Activated CD8-positive, alpha-beta T cell treated with anti-CD3 and anti-CD28 coated beads, Interleukin-2, amount 10 ng/mL, durations not matched to agents 7 days and 5 days (primary cell): ENCODE measurements at regions not wholly inside any gene's neighbourhood (a gene's known extent, or its start where the extent isn't known, plus 50 kb on each side); places are given as distances from the start of the nearest gene placed in this dataset.

ENCODE experiments used
- ATAC-seq: fragments of 150-1000 bp; cut with Tn5 transposase; one replicate; pipeline ENCODE4 v1.10.0; 2021; ENCODE audit warnings: moderate library complexity
- CTCF ChIA-PET: fragments of 350-600 bp; sonication (Branson Sonifier 250); formaldehyde crosslinking; loops from one replicate; lab custom pipeline; 2021; ENCODE audit warnings: antibody characterized with exemption; lab: Charles Lee
- POLR2A ChIA-PET: fragments of 350-600 bp; sonication (Branson Sonifier 250); formaldehyde crosslinking; loops from one replicate; lab custom pipeline; 2021; ENCODE audit warnings: antibody characterized with exemption; lab: Charles Lee
- DNase-seq: peaks from one replicate; pipeline ENCODE4 v3.0.0-alpha.2; 2020
- H3K27ac Mint-ChIP-seq: one replicate; pipeline ENCODE4 v1.8.0; 2021; ENCODE audit warnings: mild to moderate bottlenecking, mixed read lengths
- H3K27me3 Mint-ChIP-seq: one replicate; pipeline ENCODE4 v1.8.0; 2021; ENCODE audit warnings: low read depth, mixed read lengths
- H3K36me3 Mint-ChIP-seq: one replicate; pipeline ENCODE4 v1.8.0; 2021; ENCODE audit warnings: low read depth, mixed read lengths
- H3K4me1 Mint-ChIP-seq: one replicate; pipeline ENCODE4 v1.8.0; 2021; ENCODE audit warnings: low read depth, mixed read lengths
- H3K4me3 Mint-ChIP-seq: one replicate; pipeline ENCODE4 v1.8.0; 2021; ENCODE audit warnings: mild to moderate bottlenecking, mixed read lengths
- H3K9me3 Mint-ChIP-seq: one replicate; pipeline ENCODE4 v1.8.0; 2022; ENCODE audit warnings: mixed read lengths; ENCODE audit not compliant: insufficient read depth

DNA sequence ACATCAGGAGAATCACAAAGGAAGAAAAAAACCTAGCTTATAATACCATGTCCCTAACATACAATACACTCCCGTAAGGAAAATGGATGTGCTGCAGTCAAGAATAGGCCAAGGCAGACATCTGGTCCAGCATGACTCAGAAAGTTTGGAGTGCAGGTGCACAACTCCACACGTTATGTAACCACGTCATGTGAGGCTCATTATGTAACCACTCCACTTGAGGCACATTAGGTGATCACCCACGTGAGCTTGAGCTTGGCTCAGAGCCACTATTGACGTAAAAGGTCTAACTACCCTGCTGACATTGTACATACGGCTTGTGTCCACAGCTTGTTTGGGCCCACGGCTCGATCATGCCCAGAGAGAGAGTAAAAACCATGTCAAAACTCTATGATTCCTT, 99.8 kb upstream of the C1orf21 start:
- Mint-ChIP-seq H3K9me3 (no peaks in the 10 kb centered on the region), H3K4me3 (no peak overlapping the region), H3K4me1 (no peaks in the 10 kb centered on the region), H3K27ac (no peak overlapping the region), H3K27me3 (no peaks in the 10 kb centered on the region), H3K36me3 (no peaks in the 10 kb centered on the region)
- no peak for DNase-seq
- ChIA-PET POLR2A (no interaction called here), CTCF (no interaction called here)
- ATAC-seq = no peak

DNA sequence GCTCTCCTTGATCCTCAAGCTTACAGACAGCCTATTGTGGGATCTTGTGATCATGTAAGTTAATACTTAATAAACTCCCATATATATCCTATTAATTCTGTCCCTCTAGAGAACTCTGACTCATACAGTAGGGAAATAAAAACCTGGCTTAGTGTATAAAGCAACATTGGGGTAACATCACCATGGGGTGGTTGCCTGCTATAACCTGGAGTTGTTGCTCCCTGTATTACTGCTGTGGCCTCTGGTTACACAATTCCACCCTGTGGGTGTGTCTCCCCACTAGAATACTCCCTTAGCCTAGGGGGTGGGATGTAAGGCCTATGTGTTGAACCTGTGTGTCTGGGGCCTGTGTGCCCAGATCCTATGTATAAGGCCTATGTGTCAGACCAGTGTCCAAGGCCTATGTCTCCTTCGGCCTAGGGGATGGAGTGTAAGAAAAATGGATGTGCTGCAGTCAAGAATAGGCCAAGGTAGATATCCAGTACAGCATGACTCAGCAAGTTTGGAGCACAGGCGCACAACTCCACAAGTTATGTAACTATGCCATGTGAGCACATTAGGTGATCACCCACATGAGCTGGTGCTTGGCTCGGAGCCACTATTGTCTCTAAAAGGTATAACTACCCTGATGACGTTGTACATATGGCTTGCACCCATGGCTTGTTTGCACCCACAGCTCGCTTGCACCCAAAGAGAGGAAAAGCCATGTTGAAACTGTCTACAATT, 96.8 kb upstream of the C1orf21 start:
- no peaks in the 10 kb centered on the region for H3K9me3 Mint-ChIP-seq
- H3K4me3 Mint-ChIP-seq = no peak overlapping the region
- DNase-seq = no peak
- H3K27me3 Mint-ChIP-seq = no peaks in the 10 kb centered on the region
- no peaks in the 10 kb centered on the region for H3K4me1 Mint-ChIP-seq
- no peak overlapping the region for H3K27ac Mint-ChIP-seq
- H3K36me3 Mint-ChIP-seq = no peaks in the 10 kb centered on the region
- no peak for ATAC-seq
- ChIA-PET POLR2A (no interaction called here), CTCF (no interaction called here)

DNA sequence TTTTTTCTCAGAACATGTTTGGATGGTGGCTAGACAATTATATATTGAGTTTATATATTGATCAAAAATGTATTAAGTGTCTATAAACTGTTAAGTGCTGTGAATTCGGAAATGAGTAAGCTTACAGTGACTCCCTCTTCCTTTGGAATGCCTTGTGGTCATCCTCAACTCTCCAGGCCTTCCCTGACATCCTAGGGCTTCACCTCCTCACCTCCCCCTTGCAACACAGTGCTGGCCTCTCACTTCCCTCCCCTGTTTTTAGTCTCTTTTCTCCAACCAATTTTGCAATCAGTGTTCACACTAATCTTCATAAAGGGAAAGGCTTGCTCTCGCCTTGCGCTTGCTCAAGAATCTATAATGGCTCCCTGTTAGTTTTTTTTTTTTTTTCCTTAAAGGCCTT, 95.1 kb upstream of the C1orf21 start:
- Mint-ChIP-seq H3K36me3 (no peaks in the 10 kb centered on the region), H3K4me3 (no peak overlapping the region), H3K27me3 (no peaks in the 10 kb centered on the region), H3K4me1 (no peaks in the 10 kb centered on the region), H3K27ac (no peak overlapping the region), H3K9me3 (no peaks in the 10 kb centered on the region)
- no peak for ATAC-seq
- DNase-seq = no peak
- ChIA-PET CTCF (no interaction called here), POLR2A (no interaction called here)

DNA sequence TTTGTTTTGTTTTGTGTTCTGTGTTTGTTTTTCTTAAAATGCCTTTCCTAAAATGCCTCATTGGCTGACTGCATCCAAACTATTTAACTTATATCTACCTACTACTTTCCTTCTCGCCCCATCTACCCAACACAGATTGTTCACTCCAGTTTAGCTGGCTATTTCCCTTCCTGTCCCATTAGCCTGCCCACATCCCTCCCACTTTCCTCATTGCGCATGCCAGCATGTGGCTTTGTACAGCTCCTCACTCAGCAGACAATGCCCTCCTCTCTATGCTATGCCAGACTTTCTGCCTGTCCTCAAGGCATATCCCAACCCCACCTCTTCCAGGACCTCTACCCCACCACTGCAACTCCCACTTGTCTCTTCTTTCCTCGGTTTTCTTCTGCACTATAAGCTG, 94.7 kb upstream of the C1orf21 start:
- POLR2A ChIA-PET = no interaction called here
- no peaks in the 10 kb centered on the region for H3K36me3 Mint-ChIP-seq
- H3K27ac Mint-ChIP-seq = no peak overlapping the region

DNA sequence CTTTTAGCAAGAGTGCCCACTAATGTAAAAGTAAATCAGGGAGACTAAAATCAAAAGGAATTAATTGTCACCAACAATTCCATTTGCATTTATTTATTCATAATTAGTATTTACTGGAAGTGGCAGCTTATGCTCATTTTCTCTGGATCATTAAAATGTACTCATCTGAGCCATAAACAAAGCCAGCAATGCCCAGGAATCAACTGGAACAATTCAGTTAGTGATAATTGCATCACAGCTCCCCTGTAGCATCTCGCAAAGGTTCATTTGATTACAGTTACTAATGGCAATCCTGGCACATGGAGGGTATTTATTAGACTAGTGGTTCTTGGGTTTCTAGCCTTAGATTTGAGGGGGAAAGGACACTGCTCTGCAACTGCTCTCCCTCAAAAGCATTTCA, 92.7 kb upstream of the C1orf21 start:
- ChIA-PET CTCF (no interaction called here), POLR2A (no interaction called here)
- Mint-ChIP-seq H3K4me3 (no peak overlapping the region), H3K9me3 (no peaks in the 10 kb centered on the region), H3K4me1 (no peaks in the 10 kb centered on the region), H3K36me3 (no peaks in the 10 kb centered on the region), H3K27me3 (peaks cover 2% of the 10 kb centered on the region), H3K27ac (no peak overlapping the region)
- DNase-seq (no peak), ATAC-seq (no peak)

More for the DNA sequence above, 94.7 kb upstream of the C1orf21 start:
- H3K4me3 Mint-ChIP-seq = no peak overlapping the region
- H3K4me1 Mint-ChIP-seq = no peaks in the 10 kb centered on the region
- H3K9me3 Mint-ChIP-seq = no peaks in the 10 kb centered on the region
- ATAC-seq (no peak), DNase-seq (no peak)
- no peaks in the 10 kb centered on the region for H3K27me3 Mint-ChIP-seq
- CTCF ChIA-PET = no interaction called here

DNA sequence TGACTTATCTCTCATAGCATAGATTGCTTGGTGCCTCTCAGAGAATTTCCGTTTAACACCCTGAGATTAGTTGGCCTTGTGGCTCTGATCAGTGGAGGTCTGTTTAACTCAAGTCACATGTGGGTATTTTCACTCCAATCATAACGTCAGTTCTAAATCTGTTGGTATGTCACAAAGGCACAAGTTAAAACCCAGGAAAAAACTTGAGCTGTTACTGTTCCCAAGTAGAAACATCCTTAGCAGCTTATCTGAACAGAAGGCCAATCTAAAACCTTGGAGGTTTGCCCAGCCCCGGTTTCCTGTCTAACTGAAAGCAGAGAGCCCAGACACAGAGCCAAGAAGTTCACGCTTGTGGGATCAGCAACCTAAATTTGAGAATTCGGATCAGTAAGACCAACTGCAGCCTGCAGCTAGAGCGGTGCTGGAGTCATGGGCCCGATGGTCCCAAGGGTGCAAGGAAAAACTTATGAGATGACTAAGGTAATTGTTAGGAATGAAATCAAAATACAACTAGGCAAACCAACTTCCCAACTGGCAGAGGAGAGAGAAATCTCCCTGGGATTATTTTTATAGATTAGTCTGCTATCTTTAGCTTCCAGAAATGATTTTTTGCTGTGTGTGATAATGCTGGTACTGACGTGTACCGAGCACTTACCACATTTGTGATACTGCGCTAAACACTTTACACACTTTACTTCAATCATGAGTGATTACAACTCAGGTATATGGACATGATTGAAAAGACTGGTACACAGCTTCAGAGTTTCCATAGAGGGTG, 90.2 kb upstream of the C1orf21 start:
- Mint-ChIP-seq H3K4me3 (no peak overlapping the region), H3K4me1 (no peaks in the 10 kb centered on the region), H3K27me3 (peaks cover 2% of the 10 kb centered on the region), H3K27ac (no peak overlapping the region), H3K9me3 (no peaks in the 10 kb centered on the region), H3K36me3 (no peaks in the 10 kb centered on the region)
- ChIA-PET CTCF (no interaction called here), POLR2A (no interaction called here)
- ATAC-seq = no peak
- DNase-seq = no peak

DNA sequence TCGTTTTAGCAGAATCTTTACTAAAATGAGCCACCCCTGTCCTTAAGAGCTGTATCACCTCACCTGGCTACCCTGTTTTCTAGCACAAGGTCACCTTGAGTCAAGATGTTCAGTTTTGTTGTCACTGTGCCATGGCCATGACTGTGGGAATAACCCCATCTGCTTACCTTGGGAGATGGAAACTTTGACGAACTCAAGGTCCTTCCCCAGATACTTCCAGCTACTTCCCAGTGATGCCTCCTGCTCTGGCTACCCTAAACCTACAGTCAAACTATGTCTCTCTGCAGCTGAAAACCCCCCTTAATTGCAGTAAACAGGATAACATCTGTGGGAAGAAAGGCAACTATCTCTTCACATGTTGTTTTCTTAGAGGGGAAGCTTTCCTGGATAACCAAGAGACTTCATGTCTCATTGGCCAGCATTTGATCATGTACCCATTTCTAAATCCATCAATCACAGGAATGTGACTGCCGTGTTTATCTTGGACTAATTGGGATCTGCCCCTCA, 89.5 kb upstream of the C1orf21 start:
- Mint-ChIP-seq H3K27ac (no peak overlapping the region), H3K4me3 (no peak overlapping the region), H3K27me3 (peaks cover 2% of the 10 kb centered on the region), H3K4me1 (no peaks in the 10 kb centered on the region), H3K9me3 (no peaks in the 10 kb centered on the region), H3K36me3 (no peaks in the 10 kb centered on the region)
- DNase-seq = no peak
- ChIA-PET POLR2A (no interaction called here), CTCF (no interaction called here)
- no peak for ATAC-seq

DNA sequence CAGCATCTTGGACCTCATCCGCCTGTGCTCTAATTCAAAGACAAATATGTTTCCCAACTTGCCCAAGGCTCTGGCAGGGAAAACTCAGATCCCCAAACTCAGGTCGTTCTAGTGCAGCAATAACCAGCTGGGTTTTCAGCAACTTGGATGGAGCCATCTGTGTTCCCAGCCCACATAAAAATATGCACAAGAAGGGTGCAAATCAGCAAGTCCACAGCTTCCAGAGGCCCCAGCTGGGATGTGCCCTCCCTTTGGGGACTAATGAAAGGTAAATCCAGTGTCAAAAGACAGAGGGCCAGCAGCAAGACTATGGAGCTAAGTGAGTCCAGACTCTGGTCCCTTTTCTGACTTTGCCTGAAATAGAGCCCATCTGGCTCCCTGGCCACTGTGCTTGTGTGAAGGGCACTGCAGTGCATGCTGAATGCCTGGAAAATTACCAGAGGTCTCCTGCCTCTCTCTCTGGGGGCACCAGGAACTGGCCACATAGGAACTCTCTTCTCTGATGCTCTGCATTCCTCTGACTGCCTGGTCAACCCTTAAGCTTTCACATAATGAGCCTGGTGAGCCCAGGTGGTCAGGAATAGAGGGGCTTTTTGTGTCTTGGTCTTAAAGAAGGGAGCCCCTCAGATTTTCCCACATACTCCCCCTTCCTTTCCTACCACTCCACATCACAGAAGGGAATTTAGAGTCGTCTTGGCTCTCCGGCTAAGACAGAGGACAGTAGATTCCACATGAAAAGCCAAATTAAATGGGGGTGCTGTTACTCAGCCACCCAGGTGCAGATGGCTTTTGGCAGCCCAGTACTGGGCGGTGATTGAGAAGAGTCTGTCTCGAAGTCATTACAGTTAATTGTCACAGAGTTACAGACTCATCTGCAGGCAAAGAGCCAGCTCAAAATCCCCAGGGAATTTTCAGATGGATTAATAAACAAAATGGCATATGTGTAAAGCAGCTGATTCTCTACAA, 88.1 kb upstream of the C1orf21 start:
- ATAC-seq (no peak), DNase-seq (no peak)
- POLR2A ChIA-PET = no interaction called here
- Mint-ChIP-seq H3K9me3 (no peaks in the 10 kb centered on the region), H3K4me3 (no peak overlapping the region), H3K4me1 (no peaks in the 10 kb centered on the region), H3K36me3 (no peaks in the 10 kb centered on the region), H3K27me3 (peaks cover 3% of the 10 kb centered on the region), H3K27ac (no peak overlapping the region)
- CTCF ChIA-PET = no interaction called here

DNA sequence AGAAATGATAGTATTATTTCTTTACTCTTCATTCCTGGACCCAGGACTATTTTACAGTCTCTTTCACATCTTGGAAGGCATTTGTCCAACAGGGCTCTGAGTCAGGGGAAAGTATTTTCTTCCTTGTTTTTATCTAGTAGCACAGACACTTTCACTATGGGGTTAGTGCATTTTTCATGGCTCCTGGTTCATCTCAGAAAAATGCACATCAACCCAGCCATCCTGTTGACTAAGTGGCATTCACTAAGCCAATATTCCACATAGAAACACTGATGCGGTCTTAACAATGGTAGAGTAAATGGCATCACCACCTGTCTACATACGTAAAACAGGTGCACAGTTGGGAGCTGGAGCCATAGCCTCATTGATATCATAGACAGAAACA, 87.4 kb upstream of the C1orf21 start:
- no peaks in the 10 kb centered on the region for H3K9me3 Mint-ChIP-seq
- peaks cover 4% of the 10 kb centered on the region for H3K27me3 Mint-ChIP-seq
- H3K4me1 Mint-ChIP-seq = no peaks in the 10 kb centered on the region
- no peak for DNase-seq
- no peak overlapping the region for H3K27ac Mint-ChIP-seq
- no peaks in the 10 kb centered on the region for H3K36me3 Mint-ChIP-seq
- CTCF ChIA-PET = no interaction called here
- POLR2A ChIA-PET = interaction anchor here (1.0 kb wide), 1 partner anchor 10 kb away, joined by 3 read pairs; no protein-coding TSS in a partner anchor
- H3K4me3 Mint-ChIP-seq = no peak overlapping the region
- ATAC-seq = no peak

DNA sequence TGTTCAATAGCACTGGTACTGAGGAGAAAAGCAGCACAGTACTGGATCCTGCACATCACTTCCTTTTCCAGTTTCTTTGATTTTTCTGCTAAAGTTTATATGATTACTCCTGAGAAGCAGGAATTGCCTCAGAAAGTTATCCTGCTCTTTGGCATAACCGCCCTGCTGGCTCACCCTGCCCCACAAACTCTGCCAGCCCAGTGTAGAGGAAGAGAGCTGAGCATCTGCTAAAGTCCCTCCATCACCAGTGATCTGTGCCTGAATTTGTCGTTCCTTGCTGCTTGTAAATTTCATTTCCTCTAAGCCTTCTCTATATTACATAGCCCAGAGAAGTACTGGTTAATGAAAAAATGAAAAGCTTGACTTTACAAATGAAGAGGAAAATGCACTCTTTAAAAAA, 87.0 kb upstream of the C1orf21 start:
- no peaks in the 10 kb centered on the region for H3K36me3 Mint-ChIP-seq
- H3K27me3 Mint-ChIP-seq = peaks cover 4% of the 10 kb centered on the region
- no peak overlapping the region for H3K4me3 Mint-ChIP-seq
- no peaks in the 10 kb centered on the region for H3K4me1 Mint-ChIP-seq
- ATAC-seq (no peak), DNase-seq (no peak)
- ChIA-PET POLR2A (interaction anchor here (1.0 kb wide), 1 partner anchor 11 kb away, joined by 3 read pairs; no protein-coding TSS in a partner anchor), CTCF (no interaction called here)
- H3K9me3 Mint-ChIP-seq = no peaks in the 10 kb centered on the region
- no peak overlapping the region for H3K27ac Mint-ChIP-seq

DNA sequence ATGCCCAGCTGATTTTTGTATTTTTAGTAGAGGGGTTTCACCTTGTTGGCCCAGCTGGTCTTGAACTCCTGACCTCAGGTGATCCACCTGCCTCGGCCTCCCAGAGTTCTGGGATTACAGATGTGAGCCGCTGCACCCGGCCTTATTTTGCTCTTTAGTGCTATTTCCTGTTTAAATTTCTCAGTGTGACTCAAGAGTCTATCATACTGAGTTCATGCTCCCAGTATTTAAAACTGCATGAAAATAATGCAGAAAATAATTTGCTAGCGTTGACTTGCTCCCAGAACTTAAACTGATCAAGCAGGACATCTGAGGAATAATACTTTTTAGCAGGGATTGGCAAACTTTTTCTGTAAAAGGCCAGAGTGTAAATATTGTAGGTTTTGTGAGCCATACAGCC, 86.4 kb upstream of the C1orf21 start:
- DNase-seq (no peak), ATAC-seq (no peak)
- H3K9me3 Mint-ChIP-seq = no peaks in the 10 kb centered on the region
- ChIA-PET CTCF (no interaction called here), POLR2A (interaction anchor here (1.0 kb wide), 1 partner anchor 12 kb away, joined by 3 read pairs; no protein-coding TSS in a partner anchor)
- no peak overlapping the region for H3K4me3 Mint-ChIP-seq
- no peaks in the 10 kb centered on the region for H3K4me1 Mint-ChIP-seq
- H3K36me3 Mint-ChIP-seq = no peaks in the 10 kb centered on the region
- H3K27ac Mint-ChIP-seq = no peak overlapping the region
- peaks cover 4% of the 10 kb centered on the region for H3K27me3 Mint-ChIP-seq
